MM.1S (cell line): ENCODE measurements at regions not wholly inside any gene's neighbourhood (a gene's known extent, or its start where the extent isn't known, plus 50 kb on each side); places are given as distances from the start of the nearest gene placed in this dataset.

Experiments used
- DNase-seq: peaks from one replicate; pipeline ENCODE4 v3.0.0-alpha.2; 2015
- H2AFZ ChIP-seq: fragments of 300-600 bp; sonication (generic); 2 replicates; pipeline ENCODE4 v1.6.0; 2016; ENCODE audit warnings: antibody characterized with exemption, low read length
- H3F3A ChIP-seq: fragments of 300-600 bp; sonication (generic); 2 replicates; pipeline ENCODE4 v1.6.1; 2016; ENCODE audit warnings: mild to moderate bottlenecking, antibody characterized with exemption, low read length, moderate library complexity, mixed read lengths; ENCODE audit not compliant: insufficient read depth
- H3K27ac ChIP-seq: fragments of 300-600 bp; sonication (generic); 2 replicates; pipeline ENCODE4 v1.5.1; 2016; ENCODE audit warnings: mild to moderate bottlenecking, low read length
- H3K27me3 ChIP-seq: fragments of 300-600 bp; sonication (generic); replicated peaks from 2 replicates; pipeline ENCODE4 v1.6.0; 2016; ENCODE audit warnings: low read length; ENCODE audit not compliant: insufficient read depth
- H3K36me3 ChIP-seq: fragments of 300-600 bp; sonication (generic); replicated peaks from 2 replicates; pipeline ENCODE4 v1.6.1; 2016; ENCODE audit warnings: mild to moderate bottlenecking, low read length, mixed read lengths; ENCODE audit not compliant: insufficient read depth
- H3K4me1 ChIP-seq: fragments of 300-600 bp; sonication (generic); 2 replicates; pipeline ENCODE4 v1.6.1; 2016; ENCODE audit warnings: low read length, mixed read lengths
- H3K4me2 ChIP-seq: fragments of 300-600 bp; sonication (generic); 2 replicates; pipeline ENCODE4 v1.6.0; 2016; ENCODE audit warnings: low read depth, low read length
- H3K4me3 ChIP-seq: fragments of 300-600 bp; sonication (generic); 2 replicates; pipeline ENCODE4 v1.5.1; 2016; ENCODE audit warnings: low read length, mixed read lengths
- H3K79me2 ChIP-seq: fragments of 300-600 bp; sonication (generic); 2 replicates; pipeline ENCODE4 v1.6.1; 2016; ENCODE audit warnings: mixed run types, low read length, mixed read lengths
- H3K9ac ChIP-seq: fragments of 300-600 bp; sonication (generic); 2 replicates; pipeline ENCODE4 v1.6.1; 2016; ENCODE audit warnings: low read length, mixed read lengths
- H3K9me2 ChIP-seq: fragments of 300-600 bp; sonication (generic); replicated peaks from 2 replicates; pipeline ENCODE4 v1.6.1; 2016; ENCODE audit warnings: mild to moderate bottlenecking, low read length, mixed read lengths; ENCODE audit not compliant: insufficient read depth
- H3K9me3 ChIP-seq: fragments of 300-600 bp; sonication (generic); replicated peaks from 2 replicates; pipeline ENCODE4 v1.6.1; 2016; ENCODE audit warnings: mild to moderate bottlenecking, low read length, mixed read lengths; ENCODE audit not compliant: insufficient read depth
- H4K20me1 ChIP-seq: fragments of 300-600 bp; sonication (generic); 2 replicates; pipeline ENCODE4 v1.6.1; 2016; ENCODE audit warnings: mild to moderate bottlenecking, low read length, moderate library complexity, mixed read lengths; ENCODE audit not compliant: insufficient read depth
- EZH2 ChIP-seq: fragments of 300-600 bp; sonication (generic); optimal IDR thresholded peaks from 2 replicates; pipeline ENCODE3; 2017; ENCODE audit warnings: low read depth, mild to moderate bottlenecking, antibody characterized with exemption, low read length, mixed read lengths
- EZH2phosphoT487 ChIP-seq: fragments of 300-600 bp; sonication (generic); IDR thresholded peaks from 2 replicates; pipeline ENCODE4 v1.6.1; 2018; ENCODE audit warnings: antibody characterized with exemption, low read length
- TF ChIP-seq, protein P1 (sequence below): fragments of 300-600 bp; sonication (generic); IDR thresholded peaks from 2 replicates; pipeline ENCODE4 v1.5.1; 2016; ENCODE audit warnings: antibody characterized with exemption, low read length, mixed read lengths

DNA sequence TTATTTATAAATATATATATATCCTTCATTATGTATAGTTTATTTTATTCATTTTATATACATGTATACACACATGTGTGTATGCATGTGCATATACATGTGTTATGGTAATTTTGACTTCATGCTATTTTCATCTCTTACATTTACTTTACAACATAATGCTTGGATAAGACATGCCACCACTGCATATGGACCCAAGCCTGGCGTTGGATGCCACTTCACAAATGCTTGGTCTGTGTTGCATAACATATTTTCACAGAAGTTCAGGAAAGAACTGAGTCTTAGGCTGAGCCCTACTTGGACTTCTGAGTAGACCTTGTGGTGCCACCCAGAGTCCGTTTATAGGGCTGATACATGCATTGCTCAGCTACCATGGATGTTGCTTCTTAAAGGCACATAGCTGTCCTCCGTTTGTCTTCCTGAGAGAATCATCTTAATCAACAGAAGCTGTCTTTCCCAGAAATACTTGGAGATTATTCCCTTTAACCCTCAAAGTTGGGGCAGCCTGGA, 337.8 kb downstream of the BTBD3 start:
- H3K9me3 ChIP-seq: no peaks in the 10 kb centered on the region

DNA sequence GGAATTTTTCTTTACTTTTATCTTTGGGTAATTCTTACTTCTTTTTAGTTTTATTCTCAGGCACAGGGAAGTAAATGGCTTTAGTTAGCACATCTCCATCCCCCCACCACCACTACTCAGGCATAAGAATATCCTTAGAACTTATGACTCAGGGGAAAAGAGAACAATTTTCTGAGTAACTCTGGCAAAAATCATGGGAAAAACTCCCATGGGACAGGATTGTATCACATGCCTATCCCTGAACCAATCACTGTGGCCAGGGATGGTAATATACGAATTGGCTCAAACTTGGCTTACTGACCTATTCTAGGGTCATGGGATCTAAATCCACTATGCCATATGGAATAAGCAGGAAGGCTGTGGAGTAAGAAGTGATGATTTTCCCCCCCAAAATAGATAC, 339.1 kb downstream of the BTBD3 start:
- H3K27me3 ChIP-seq: no peaks in the 10 kb centered on the region

More for the DNA sequence above, 337.8 kb downstream of the BTBD3 start:
- TF ChIP-seq EZH2phosphoT487 (no peak), EZH2 (no peak)
- TF ChIP-seq, protein P1, sequence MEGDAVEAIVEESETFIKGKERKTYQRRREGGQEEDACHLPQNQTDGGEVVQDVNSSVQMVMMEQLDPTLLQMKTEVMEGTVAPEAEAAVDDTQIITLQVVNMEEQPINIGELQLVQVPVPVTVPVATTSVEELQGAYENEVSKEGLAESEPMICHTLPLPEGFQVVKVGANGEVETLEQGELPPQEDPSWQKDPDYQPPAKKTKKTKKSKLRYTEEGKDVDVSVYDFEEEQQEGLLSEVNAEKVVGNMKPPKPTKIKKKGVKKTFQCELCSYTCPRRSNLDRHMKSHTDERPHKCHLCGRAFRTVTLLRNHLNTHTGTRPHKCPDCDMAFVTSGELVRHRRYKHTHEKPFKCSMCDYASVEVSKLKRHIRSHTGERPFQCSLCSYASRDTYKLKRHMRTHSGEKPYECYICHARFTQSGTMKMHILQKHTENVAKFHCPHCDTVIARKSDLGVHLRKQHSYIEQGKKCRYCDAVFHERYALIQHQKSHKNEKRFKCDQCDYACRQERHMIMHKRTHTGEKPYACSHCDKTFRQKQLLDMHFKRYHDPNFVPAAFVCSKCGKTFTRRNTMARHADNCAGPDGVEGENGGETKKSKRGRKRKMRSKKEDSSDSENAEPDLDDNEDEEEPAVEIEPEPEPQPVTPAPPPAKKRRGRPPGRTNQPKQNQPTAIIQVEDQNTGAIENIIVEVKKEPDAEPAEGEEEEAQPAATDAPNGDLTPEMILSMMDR: no peak
- no peak for DNase-seq
- H2AFZ ChIP-seq: no peak overlapping the region
- H3K27me3 ChIP-seq: no peaks in the 10 kb centered on the region
- H3F3A ChIP-seq: no peaks in the 10 kb centered on the region
- H3K4me3 ChIP-seq: no peak overlapping the region
- H3K4me1 ChIP-seq: no peaks in the 10 kb centered on the region
- H4K20me1 ChIP-seq: no peaks in the 10 kb centered on the region
- no peaks in the 10 kb centered on the region for H3K79me2 ChIP-seq
- H3K9me2 ChIP-seq: no peaks in the 10 kb centered on the region
- no peaks in the 10 kb centered on the region for H3K36me3 ChIP-seq
- H3K27ac ChIP-seq: no peak overlapping the region
- no peak overlapping the region for H3K9ac ChIP-seq
- H3K4me2 ChIP-seq: no peak overlapping the region

DNA sequence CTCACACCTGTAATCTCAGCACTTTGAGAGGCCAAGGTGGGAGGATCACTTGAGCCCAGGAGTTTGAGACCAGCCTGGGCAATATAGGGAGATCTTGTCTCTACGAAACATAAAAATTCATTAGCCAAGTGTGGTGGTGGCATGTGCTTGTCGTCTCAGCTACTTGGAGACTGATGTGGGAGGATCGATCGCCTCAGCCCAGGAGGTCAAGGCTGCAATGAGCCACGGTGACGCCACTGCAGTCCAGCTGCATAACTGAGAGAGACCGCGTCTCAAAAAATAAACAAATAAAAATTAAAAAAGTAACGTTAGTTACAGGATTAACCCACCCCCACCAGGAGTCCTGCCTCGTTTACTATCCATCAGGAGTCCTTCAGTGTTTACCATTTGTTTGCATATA, 345.1 kb downstream of the BTBD3 start:
- no peak overlapping the region for H2AFZ ChIP-seq

More for the DNA sequence above, 339.1 kb downstream of the BTBD3 start:
- Histone ChIP-seq H3K4me2 (no peak overlapping the region), H3K9me3 (no peaks in the 10 kb centered on the region), H3K4me1 (no peaks in the 10 kb centered on the region), H3F3A (no peaks in the 10 kb centered on the region), H3K79me2 (no peaks in the 10 kb centered on the region), H3K9me2 (no peaks in the 10 kb centered on the region), H3K4me3 (no peak overlapping the region), H3K27ac (no peak overlapping the region), H2AFZ (no peak overlapping the region), H3K36me3 (no peaks in the 10 kb centered on the region), H4K20me1 (no peaks in the 10 kb centered on the region), H3K9ac (no peak overlapping the region)
- TF ChIP-seq EZH2 (no peak), EZH2phosphoT487 (no peak)
- TF ChIP-seq, protein P1: no peak
- DNase-seq: no peak

More for the DNA sequence above, 345.1 kb downstream of the BTBD3 start:
- H3K36me3 ChIP-seq: no peaks in the 10 kb centered on the region
- DNase-seq: no peak
- no peaks in the 10 kb centered on the region for H3K27me3 ChIP-seq
- no peak overlapping the region for H3K4me2 ChIP-seq
- H3K9me3 ChIP-seq: no peaks in the 10 kb centered on the region
- no peaks in the 10 kb centered on the region for H3K79me2 ChIP-seq
- H3K9me2 ChIP-seq: no peaks in the 10 kb centered on the region
- H3F3A ChIP-seq: no peaks in the 10 kb centered on the region
- H3K9ac ChIP-seq: no peak overlapping the region
- no peak overlapping the region for H3K4me3 ChIP-seq
- no peak overlapping the region for H3K27ac ChIP-seq
- H3K4me1 ChIP-seq: no peaks in the 10 kb centered on the region
- no peaks in the 10 kb centered on the region for H4K20me1 ChIP-seq
- TF ChIP-seq, protein P1: no peak
- no peak for TF ChIP-seq EZH2phosphoT487
- no peak for TF ChIP-seq EZH2
